Esophagus muscularis mucosa (tissue), 3 donors: ENCODE measurements at regions not wholly inside any gene's neighbourhood (a gene's known extent, or its start where the extent isn't known, plus 50 kb on each side); places are given as distances from the start of the nearest gene placed in this dataset.

Experiments used
- CTCF ChIP-seq, 3 experiments: fragments of 200-600 bp in 2 of 3; fragments of 450-650 bp in 1 of 3; sonication (generic) in 2 of 3; IDR thresholded peaks; one replicate each; pipeline ENCODE4 v1.5.1; 2017 to 2019; ENCODE audit warnings: antibody characterized with exemption in 3 of 3, mild to moderate bottlenecking in 2 of 3, moderate library complexity in 1 of 3
- POLR2A ChIP-seq: fragments of 450-650 bp; IDR thresholded peaks from one replicate; pipeline ENCODE4 v1.6.1; 2017; ENCODE audit warnings: antibody characterized with exemption, moderate library complexity, mild to moderate bottlenecking, low read depth
- POLR2AphosphoS5 ChIP-seq, 2 donors: sonication (generic); formaldehyde crosslinking; IDR thresholded peaks; one replicate each; pipeline ENCODE4 v1.6.1; 2017; ENCODE audit warnings: antibody characterized with exemption in 2 of 2

GRCh38 chr5:105088102-105088501 is 1525.5 kb upstream of the NUDT12 start:
- TF ChIP-seq CTCF (IDR thresholded peaks at IDR 0.05): no peak
- TF ChIP-seq POLR2AphosphoS5 (IDR thresholded peaks at IDR 0.05): no peak
- TF ChIP-seq POLR2A: no peak
